HepG2 (cell line): ENCODE measurements at regions not wholly inside any gene's neighbourhood (a gene's known extent, or its start where the extent isn't known, plus 50 kb on each side); places are given as distances from the start of the nearest gene placed in this dataset.

Experiments used
- ATAC-seq: fragments of 200-7000 bp; cut with Tn5 transposase; 3 replicates; pipeline ENCODE4 v1.9.1; 2020; ENCODE audit warnings: mild to moderate bottlenecking, moderate library complexity
- BruUV-seq: library from RNA; stranded (reverse); fragments of 400-500 nt; replicated peaks from 2 replicates; lab custom pipeline; 2021; lab: Mats Ljungman, UMichigan
- CTCF ChIA-PET: fragments of 300-600 bp; formaldehyde crosslinking; extraction: SDS; loops from one replicate; lab custom pipeline; 2021; ENCODE audit warnings: low total read pairs, inconsistent platforms, low intra/inter-chr PET ratio; lab: Yijun Ruan, JAX
- POLR2A ChIA-PET: fragments of 350-600 bp; sonication (Branson Sonifier 250); formaldehyde crosslinking; loops from one replicate; lab custom pipeline; 2020; ENCODE audit warnings: antibody characterized with exemption, inconsistent platforms; lab: Yijun Ruan, JAX
- DNase-seq: peaks from one replicate; pipeline ENCODE4 v3.0.0-alpha.2; 2015; ENCODE audit warnings: low spot score
- FAIRE-seq: peaks from 3 replicates; lab custom pipeline; 2011; peaks lifted over from hg19 to GRCh38; lab: Jason Lieb, UNC
- H2AFZ ChIP-seq: one replicate; pipeline ENCODE4 v1.6.1; 2011; ENCODE audit warnings: low read length, inconsistent platforms
- H3K27ac ChIP-seq: fragments of 300-600 bp; 3 replicates; pipeline ENCODE4 v1.8.0; 2011; ENCODE audit warnings: mixed run types, mild to moderate bottlenecking, mixed read lengths, low read length, inconsistent platforms; ENCODE audit not compliant: insufficient read depth; ENCODE audit errors: extremely low read length
- H3K27me3 ChIP-seq, 2 experiments: fragments of 200-600 bp in 1 of 2; 2 replicates in 1 of 2; 3 replicates in 1 of 2; pipeline versions ENCODE4 v1.6.0 to v1.8.0; 2011; ENCODE audit warnings: low read length in 2 of 2, mild to moderate bottlenecking in 2 of 2, moderate library complexity in 2 of 2, inconsistent platforms in 1 of 2; ENCODE audit not compliant: insufficient read depth in 2 of 2, control insufficient read depth in 1 of 2
- H3K36me3 ChIP-seq, 2 experiments: fragments of 200-600 bp in 1 of 2; replicated peaks in 1 of 2; 2 replicates in 1 of 2; 3 replicates in 1 of 2; pipeline versions ENCODE4 v1.5.1 to v1.8.0; 2011; ENCODE audit warnings: low read length in 2 of 2, inconsistent platforms in 1 of 2; ENCODE audit not compliant: insufficient read depth in 2 of 2, control insufficient read depth in 1 of 2
- H3K4me1 ChIP-seq: 2 replicates; pipeline ENCODE4 v1.5.1; 2012; ENCODE audit warnings: low read length, inconsistent platforms; ENCODE audit not compliant: insufficient read depth
- H3K4me2 ChIP-seq: 2 replicates; pipeline ENCODE4 v1.6.0; 2011; ENCODE audit warnings: low read depth, low read length, inconsistent platforms
- H3K4me3 ChIP-seq, 3 experiments: fragments of 200-600 bp in 1 of 3; sonication (generic), shearing (Covaris generic) in 1 of 3; replicated peaks in 1 of 3; 2 replicates each; pipeline ENCODE4 v1.5.1; 2011 to 2016; ENCODE audit warnings: low read length in 3 of 3, inconsistent platforms in 2 of 3, low read depth in 2 of 3, mild to moderate bottlenecking in 2 of 3, control low read depth in 1 of 3, mixed read lengths in 1 of 3; ENCODE audit not compliant: insufficient read depth in 1 of 3
- H3K79me2 ChIP-seq: one replicate; pipeline ENCODE4 v1.6.1; 2011; ENCODE audit warnings: low read length, inconsistent platforms; ENCODE audit not compliant: insufficient read depth
- H3K9ac ChIP-seq: 2 replicates; pipeline ENCODE4 v1.6.0; 2011; ENCODE audit warnings: mild to moderate bottlenecking, low read depth, low read length, inconsistent platforms; ENCODE audit not compliant: insufficient read depth
- H3K9me3 ChIP-seq: 2 replicates; pipeline ENCODE4 v1.5.1; 2012; ENCODE audit warnings: mild to moderate bottlenecking, low read length
- H4K20me1 ChIP-seq: 2 replicates; pipeline ENCODE4 v1.6.0; 2011; ENCODE audit warnings: inconsistent platforms, mild to moderate bottlenecking, low read length, moderate library complexity; ENCODE audit not compliant: insufficient read depth
- HNRNPUL1 ChIP-seq: fragments of 200-400 bp; formaldehyde crosslinking; IDR thresholded peaks from 2 replicates; pipeline ENCODE4 v1.6.1; 2017; ENCODE audit warnings: low read depth, mild to moderate bottlenecking, low read length, moderate library complexity
- KDM3A ChIP-seq: IDR thresholded peaks from 2 replicates; pipeline ENCODE4 v1.6.1; 2018; ENCODE audit warnings: low read depth, missing compliant biosample characterization
- MTF2 ChIP-seq: sonication (generic); formaldehyde crosslinking; IDR thresholded peaks from 2 replicates; pipeline ENCODE4 v1.5.0; 2020; ENCODE audit warnings: missing genetic modification reagents, borderline replicate concordance
- NPAS2 ChIP-seq: sonication (generic); formaldehyde crosslinking; IDR thresholded peaks from 2 replicates; pipeline ENCODE4 v1.8.0; 2022; ENCODE audit warnings: mild to moderate bottlenecking, missing genetic modification reagents, borderline replicate concordance
- TGIF2 ChIP-seq: IDR thresholded peaks from 2 replicates; pipeline ENCODE4 v1.6.1; 2016; ENCODE audit warnings: control low read depth, missing compliant biosample characterization
- ZBED4 ChIP-seq: sonication (generic); formaldehyde crosslinking; IDR thresholded peaks from 2 replicates; pipeline ENCODE4 v1.4.0; 2020; ENCODE audit warnings: missing genetic modification reagents, borderline replicate concordance
- ZFP36 ChIP-seq: fragments of 150-350 bp; IDR thresholded peaks from 2 replicates; pipeline ENCODE4 v1.6.1; 2018; ENCODE audit warnings: borderline replicate concordance, low read length, low read depth; ENCODE audit not compliant: partially characterized antibody
- ZNF275 ChIP-seq: sonication (generic); formaldehyde crosslinking; IDR thresholded peaks from 2 replicates; pipeline ENCODE4 v1.8.0; 2022; ENCODE audit warnings: missing genetic modification reagents, mild to moderate bottlenecking, inconsistent platforms, borderline replicate concordance
- in situ Hi-C: cut with HindIII; loops from 2 replicates; pipeline ENCODE4 v1.10.0; 2017; ENCODE audit warnings: low pct_unique_long_range_greater_than_20kb; ENCODE audit not compliant: extremely low pct_ligation_motif_present
- intact Hi-C: fragments of 100-400 bp; cut with micrococcal nuclease; formaldehyde crosslinking; loops from one replicate; pipeline ENCODE4 v1.10.0; 2022; ENCODE audit not compliant: unreplicated experiment

DNA sequence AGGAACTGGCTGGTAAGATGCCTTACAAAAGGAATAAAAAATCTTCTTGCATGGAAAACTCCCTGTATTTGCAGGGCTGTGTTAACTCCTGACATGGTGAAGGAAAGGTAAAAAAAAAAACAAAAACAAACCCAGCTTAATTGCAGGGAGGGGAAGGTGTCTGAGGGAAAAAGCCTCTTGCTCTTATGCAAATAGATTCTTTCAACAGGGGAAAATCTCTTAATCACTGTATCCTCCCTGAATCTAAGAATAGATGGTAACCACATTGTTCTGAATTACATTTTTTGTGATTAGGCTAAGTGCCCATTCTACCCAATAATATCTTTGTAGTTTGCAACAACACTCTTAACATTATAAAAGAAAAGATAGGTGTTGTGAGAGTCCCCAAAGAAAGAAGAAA, 172.6 kb downstream of the RBM46 start:
- Histone ChIP-seq H3K27ac (no peak overlapping the region), H3K9ac (no peak overlapping the region), H2AFZ (no peak overlapping the region), H3K4me3 (no peak overlapping the region), H3K9me3 (no peaks in the 10 kb centered on the region), H3K36me3 (no peaks in the 10 kb centered on the region), H3K4me2 (no peak overlapping the region), H3K4me1 (no peaks in the 10 kb centered on the region), H4K20me1 (no peaks in the 10 kb centered on the region), H3K79me2 (no peaks in the 10 kb centered on the region), H3K27me3 (no peaks in the 10 kb centered on the region; a peak in 1 of 5 replicates)
- BruUV-seq = no TSS peak
- in situ Hi-C loops = no loop called here
- TF ChIP-seq TGIF2 (no peak), HNRNPUL1 (no peak), NPAS2 (CRISPR knock-in tag) (no peak), MTF2 (CRISPR knock-in tag) (no peak), KDM3A (CRISPR knock-in tag) (no peak), ZNF275 (CRISPR knock-in tag) (no peak), ZBED4 (CRISPR knock-in tag) (no peak), ZFP36 (no peak)
- CTCF ChIA-PET = no interaction called here
- DNase-seq (no peak), ATAC-seq (no peak), FAIRE-seq (no peak)
- POLR2A ChIA-PET = no interaction called here
- intact Hi-C loops = no loop called here
